CD4-positive, alpha-beta T cell (primary cell): ENCODE measurements at regions not wholly inside any gene's neighbourhood (a gene's known extent, or its start where the extent isn't known, plus 50 kb on each side); places are given as distances from the start of the nearest gene placed in this dataset.
"Not testable (repeated sequence)": the region's sequence is repeated elsewhere in the genome, so short reads cannot be mapped to it uniquely, and the experiment has no call there.

ENCODE experiments used
- ATAC-seq: fragments of 200-7000 bp; cut with Tn5 transposase; one replicate; pipeline ENCODE4 v1.10.0; 2022; ENCODE audit warnings: mild to moderate bottlenecking; ENCODE audit not compliant: poor library complexity
- CTCF ChIA-PET: fragments of 350-600 bp; sonication (Branson Sonifier 250); formaldehyde crosslinking; loops from one replicate; lab custom pipeline; 2021; ENCODE audit warnings: antibody characterized with exemption, inconsistent platforms; lab: Charles Lee
- POLR2A ChIA-PET: fragments of 350-600 bp; sonication (Branson Sonifier 250); formaldehyde crosslinking; loops from one replicate; lab custom pipeline; 2021; ENCODE audit warnings: antibody characterized with exemption, inconsistent platforms; lab: Charles Lee
- DNase-seq, 14 experiments: peaks; one replicate each; pipeline ENCODE4 v3.0.0-alpha.2; 2013 to 2020; ENCODE audit warnings: mixed read lengths in 2 of 14
- H3K27ac ChIP-seq, 2 donors: one replicate each; pipeline versions ENCODE4 v1.5.1 to v1.7.0; 2013; ENCODE audit warnings: low read length in 2 of 2, low read depth in 1 of 2, mild to moderate bottlenecking in 1 of 2
- H3K27me3 ChIP-seq, 2 experiments: 1 replicate in 1 of 2; 2 replicates in 1 of 2; pipeline versions ENCODE4 v1.6.1 to v1.7.0; 2013; ENCODE audit warnings: low read length in 2 of 2, control low read depth in 1 of 2, mild to moderate bottlenecking in 1 of 2, moderate library complexity in 1 of 2; ENCODE audit not compliant: insufficient read depth in 2 of 2, control insufficient read depth in 1 of 2
- H3K36me3 ChIP-seq: one replicate; pipeline ENCODE4 v1.6.1; 2013; ENCODE audit warnings: low read length, control low read depth; ENCODE audit not compliant: insufficient read depth
- H3K4me1 ChIP-seq: one replicate; pipeline ENCODE4 v1.6.1; 2013; ENCODE audit warnings: low read length, control low read depth; ENCODE audit not compliant: insufficient read depth
- H3K4me3 ChIP-seq: one replicate; pipeline ENCODE4 v1.5.1; 2013; ENCODE audit warnings: mild to moderate bottlenecking, low read length, moderate library complexity
- H3K9me3 ChIP-seq, 2 experiments: 1 replicate in 1 of 2; 2 replicates in 1 of 2; pipeline versions ENCODE4 v1.6.1 to v1.7.0; 2013; ENCODE audit warnings: low read length in 2 of 2, mild to moderate bottlenecking in 2 of 2, control low read depth in 1 of 2, moderate library complexity in 1 of 2; ENCODE audit not compliant: control insufficient read depth in 1 of 2, insufficient read depth in 1 of 2
- H3K27ac Mint-ChIP-seq: one replicate; pipeline ENCODE4 v1.8.0; 2020; ENCODE audit warnings: mixed read lengths
- H3K27me3 Mint-ChIP-seq: one replicate; pipeline ENCODE4 v1.8.0; 2021; ENCODE audit warnings: mixed read lengths
- H3K36me3 Mint-ChIP-seq: one replicate; pipeline ENCODE4 v1.8.0; 2021; ENCODE audit warnings: low read depth, mixed read lengths
- H3K4me1 Mint-ChIP-seq: one replicate; pipeline ENCODE4 v1.8.0; 2021; ENCODE audit warnings: low read depth, mixed read lengths
- H3K4me3 Mint-ChIP-seq: one replicate; pipeline ENCODE4 v1.8.0; 2020; ENCODE audit warnings: mild to moderate bottlenecking, mixed read lengths
- H3K9me3 Mint-ChIP-seq: one replicate; pipeline ENCODE4 v1.8.0; 2020; ENCODE audit warnings: mixed read lengths
- intact Hi-C, 2 experiments: fragments of 100-400 bp; cut with DNase I in 1 of 2; cut with micrococcal nuclease in 1 of 2; formaldehyde crosslinking; loops; one replicate each; pipeline versions ENCODE4 v1.15.1 to v1.9.0; 2023 to 2025; cut with DNase I, micrococcal nuclease
- TF ChIP-seq, protein P1 (sequence below): fragments of 200-600 bp; IDR thresholded peaks from one replicate; pipeline ENCODE4 v1.8.0; 2022; ENCODE audit warnings: antibody characterized with exemption, mild to moderate bottlenecking

- Mint-ChIP-seq H3K27ac (no peak overlapping the region), H3K27me3 (no peaks in the 10 kb centered on the region), H3K9me3 (no peaks in the 10 kb centered on the region), H3K4me1 (no peaks in the 10 kb centered on the region), H3K4me3 (no peak overlapping the region), H3K36me3 (no peaks in the 10 kb centered on the region)
- Histone ChIP-seq H3K9me3 (peaks cover 0 to 41% of the 10 kb centered on the region in 2 experiments), H3K4me1 (no peaks in the 10 kb centered on the region), H3K27ac (no peak overlapping the region), H3K27me3 (no peaks in the 10 kb centered on the region), H3K4me3 (no peak overlapping the region), H3K36me3 (no peaks in the 10 kb centered on the region)
- ChIA-PET CTCF (no interaction called here), POLR2A (no interaction called here)
- intact Hi-C loops, result no loop called here
- ATAC-seq, result no peak
- no peak for DNase-seq
- TF ChIP-seq, protein P1, sequence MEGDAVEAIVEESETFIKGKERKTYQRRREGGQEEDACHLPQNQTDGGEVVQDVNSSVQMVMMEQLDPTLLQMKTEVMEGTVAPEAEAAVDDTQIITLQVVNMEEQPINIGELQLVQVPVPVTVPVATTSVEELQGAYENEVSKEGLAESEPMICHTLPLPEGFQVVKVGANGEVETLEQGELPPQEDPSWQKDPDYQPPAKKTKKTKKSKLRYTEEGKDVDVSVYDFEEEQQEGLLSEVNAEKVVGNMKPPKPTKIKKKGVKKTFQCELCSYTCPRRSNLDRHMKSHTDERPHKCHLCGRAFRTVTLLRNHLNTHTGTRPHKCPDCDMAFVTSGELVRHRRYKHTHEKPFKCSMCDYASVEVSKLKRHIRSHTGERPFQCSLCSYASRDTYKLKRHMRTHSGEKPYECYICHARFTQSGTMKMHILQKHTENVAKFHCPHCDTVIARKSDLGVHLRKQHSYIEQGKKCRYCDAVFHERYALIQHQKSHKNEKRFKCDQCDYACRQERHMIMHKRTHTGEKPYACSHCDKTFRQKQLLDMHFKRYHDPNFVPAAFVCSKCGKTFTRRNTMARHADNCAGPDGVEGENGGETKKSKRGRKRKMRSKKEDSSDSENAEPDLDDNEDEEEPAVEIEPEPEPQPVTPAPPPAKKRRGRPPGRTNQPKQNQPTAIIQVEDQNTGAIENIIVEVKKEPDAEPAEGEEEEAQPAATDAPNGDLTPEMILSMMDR, result no peak
These were observed 152.2 kb downstream of the LIPI start for GRCh38 chr21:14058566-14058965.

DNA sequence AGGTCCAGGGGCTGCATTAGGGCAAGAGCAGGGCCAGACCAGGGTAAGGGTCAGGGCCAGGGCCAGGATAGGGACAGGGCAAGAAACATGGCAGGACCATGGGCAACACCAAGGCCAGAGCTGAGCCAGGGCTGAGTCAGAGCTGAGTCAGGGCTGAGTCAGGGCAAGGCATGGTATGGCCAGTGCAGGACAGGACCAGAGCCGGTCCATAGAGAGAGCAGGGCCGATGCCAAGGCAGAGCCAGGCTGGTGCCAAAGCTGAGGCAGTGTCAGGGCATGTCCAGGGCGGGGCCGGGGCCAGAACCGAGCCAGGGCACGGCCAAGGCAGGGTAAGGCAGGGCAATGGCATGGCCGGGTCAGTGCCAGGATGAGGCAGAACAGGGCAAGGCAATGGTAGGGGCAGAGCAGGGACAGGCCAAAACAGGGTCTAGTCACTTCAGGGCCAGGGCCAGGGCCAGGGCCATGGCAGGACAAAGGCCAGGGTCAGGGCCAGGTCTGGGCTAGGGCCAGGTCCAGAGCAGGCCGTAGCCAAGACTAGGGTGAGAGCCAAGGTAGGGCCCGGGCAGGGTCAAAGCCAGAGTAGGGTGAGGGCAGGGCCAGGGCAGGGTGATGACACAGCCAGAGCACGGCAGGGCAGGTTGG lies 152.8 kb downstream of the LIPI start:
- DNase-seq, H3K4me1 Mint-ChIP-seq, H3K4me3 Mint-ChIP-seq, ATAC-seq, H3K27ac Mint-ChIP-seq, H3K36me3 ChIP-seq, POLR2A ChIA-PET, H3K4me1 ChIP-seq, CTCF ChIA-PET, H3K27me3 ChIP-seq, H3K36me3 Mint-ChIP-seq, H3K4me3 ChIP-seq, intact Hi-C loops, H3K27ac ChIP-seq, H3K27me3 Mint-ChIP-seq, H3K9me3 Mint-ChIP-seq: not testable (repeated sequence)
- H3K9me3 ChIP-seq, result peaks cover 0 to 35% of the 10 kb centered on the region in 2 experiments

DNA sequence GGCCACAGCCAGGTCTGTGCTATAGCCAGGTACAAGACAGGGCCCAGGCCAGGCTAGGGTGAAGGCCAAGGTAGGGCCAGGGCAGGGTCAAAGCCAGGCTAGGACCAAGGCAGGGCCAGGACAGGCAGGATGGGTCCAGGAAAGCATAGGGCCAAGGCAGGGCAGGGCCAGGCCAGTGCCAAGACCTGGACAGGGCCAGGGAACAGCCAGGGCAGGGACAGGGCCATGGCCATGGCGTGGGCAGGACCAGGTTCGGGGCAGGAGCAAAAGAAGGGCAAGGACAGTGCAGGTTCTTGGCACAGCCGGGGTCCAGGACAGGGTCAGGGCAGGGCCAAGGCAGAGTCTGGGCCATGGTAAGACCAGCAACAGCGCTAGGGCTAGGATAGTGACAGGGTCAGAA lies 153.4 kb downstream of the LIPI start:
- H3K27ac Mint-ChIP-seq, result no peak overlapping the region
- no peaks in the 10 kb centered on the region for H3K27me3 Mint-ChIP-seq
- TF ChIP-seq, protein P1, result no peak
- no peak for ATAC-seq
- H3K4me3 Mint-ChIP-seq, result no peak overlapping the region
- intact Hi-C loops, result no loop called here
- H3K36me3 Mint-ChIP-seq, result no peaks in the 10 kb centered on the region
- CTCF ChIA-PET, result no interaction called here
- H3K36me3 ChIP-seq, result no peaks in the 10 kb centered on the region
- no peaks in the 10 kb centered on the region for H3K27me3 ChIP-seq
- H3K4me1 Mint-ChIP-seq, result no peaks in the 10 kb centered on the region
- DNase-seq, result no peak
- H3K4me3 ChIP-seq, result no peak overlapping the region
- H3K27ac ChIP-seq, result no peak overlapping the region
- H3K9me3 ChIP-seq, result peaks cover 0 to 28% of the 10 kb centered on the region in 2 experiments
- H3K9me3 Mint-ChIP-seq, result no peaks in the 10 kb centered on the region
- H3K4me1 ChIP-seq, result no peaks in the 10 kb centered on the region
- POLR2A ChIA-PET, result no interaction called here

GRCh38 chr21:14056771-14057191 lies 154.0 kb downstream of the LIPI start:
- H3K27me3 ChIP-seq, result no peaks in the 10 kb centered on the region
- CTCF ChIA-PET, result no interaction called here
- no peaks in the 10 kb centered on the region for H3K4me1 ChIP-seq
- no peak overlapping the region for H3K27ac ChIP-seq
- no peaks in the 10 kb centered on the region for H3K4me1 Mint-ChIP-seq
- H3K4me3 Mint-ChIP-seq, result no peak overlapping the region
- H3K27ac Mint-ChIP-seq, result no peak overlapping the region
- TF ChIP-seq, protein P1, result no peak
- no peaks in the 10 kb centered on the region for H3K36me3 ChIP-seq
- H3K36me3 Mint-ChIP-seq, result no peaks in the 10 kb centered on the region
- H3K4me3 ChIP-seq, result no peak overlapping the region
- no peaks in the 10 kb centered on the region for H3K9me3 Mint-ChIP-seq
- intact Hi-C loops, result no loop called here
- no peak for DNase-seq
- POLR2A ChIA-PET, result no interaction called here
- ATAC-seq, result no peak
- H3K27me3 Mint-ChIP-seq, result no peaks in the 10 kb centered on the region
- H3K9me3 ChIP-seq, result peaks cover 0 to 25% of the 10 kb centered on the region in 2 experiments

GRCh38 chr21:14055746-14056515 lies 154.8 kb downstream of the LIPI start:
- ATAC-seq, intact Hi-C loops, H3K27ac Mint-ChIP-seq, H3K27me3 ChIP-seq, CTCF ChIA-PET, H3K4me3 ChIP-seq, H3K4me3 Mint-ChIP-seq, H3K9me3 Mint-ChIP-seq, POLR2A ChIA-PET, H3K4me1 Mint-ChIP-seq, H3K4me1 ChIP-seq, H3K27ac ChIP-seq, H3K27me3 Mint-ChIP-seq, DNase-seq, H3K36me3 ChIP-seq, H3K36me3 Mint-ChIP-seq: not testable (repeated sequence)
- peaks cover 0 to 25% of the 10 kb centered on the region in 2 experiments for H3K9me3 ChIP-seq
